ENCODE measurements at regions not wholly inside any gene's neighbourhood (a gene's known extent, or its start where the extent isn't known, plus 50 kb on each side); places are given as distances from the start of the nearest gene placed in this dataset.
"Not testable (repeated sequence)": the region's sequence is repeated elsewhere in the genome, so short reads cannot be mapped to it uniquely, and the experiment has no call there.

DNA sequence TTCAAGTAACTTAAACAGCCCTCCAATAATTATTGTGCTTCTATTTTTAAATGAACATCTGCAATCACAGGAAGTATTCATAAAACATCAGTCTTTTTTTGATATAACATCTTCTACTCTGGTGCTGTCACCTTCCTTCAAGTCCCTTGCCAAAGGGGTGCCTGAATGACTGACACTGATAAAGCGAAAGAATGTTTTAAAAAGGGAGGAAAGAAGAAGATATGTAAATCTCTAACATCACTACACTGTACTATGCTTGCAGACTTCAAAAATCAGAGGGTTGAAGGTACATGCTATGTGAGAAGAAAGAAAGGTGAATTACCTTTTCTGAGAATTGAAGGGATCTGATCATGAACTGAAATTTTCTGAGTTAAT is 253.7 kb downstream of the ZPLD1 start:
- DNase-seq = no peak

DNA sequence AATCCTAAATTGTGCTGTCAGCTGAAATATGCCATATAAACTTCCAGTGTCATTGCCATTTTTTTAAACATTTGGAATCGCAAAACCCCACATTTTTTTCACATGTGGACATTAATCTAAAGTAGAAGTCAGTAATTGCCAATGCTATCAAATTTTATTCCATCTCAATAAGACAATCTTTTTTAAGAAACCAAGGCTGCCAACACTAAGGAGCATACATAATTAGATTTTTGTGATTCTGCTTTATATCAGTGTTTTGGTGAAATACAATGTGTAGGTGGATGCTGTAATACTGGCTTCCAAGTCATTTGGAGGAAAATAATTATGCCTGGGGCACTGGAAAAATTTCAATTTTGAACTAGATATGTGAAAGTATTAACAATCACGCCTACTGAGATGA is 256.7 kb downstream of the ZPLD1 start:
- DNase-seq = no peak

DNA sequence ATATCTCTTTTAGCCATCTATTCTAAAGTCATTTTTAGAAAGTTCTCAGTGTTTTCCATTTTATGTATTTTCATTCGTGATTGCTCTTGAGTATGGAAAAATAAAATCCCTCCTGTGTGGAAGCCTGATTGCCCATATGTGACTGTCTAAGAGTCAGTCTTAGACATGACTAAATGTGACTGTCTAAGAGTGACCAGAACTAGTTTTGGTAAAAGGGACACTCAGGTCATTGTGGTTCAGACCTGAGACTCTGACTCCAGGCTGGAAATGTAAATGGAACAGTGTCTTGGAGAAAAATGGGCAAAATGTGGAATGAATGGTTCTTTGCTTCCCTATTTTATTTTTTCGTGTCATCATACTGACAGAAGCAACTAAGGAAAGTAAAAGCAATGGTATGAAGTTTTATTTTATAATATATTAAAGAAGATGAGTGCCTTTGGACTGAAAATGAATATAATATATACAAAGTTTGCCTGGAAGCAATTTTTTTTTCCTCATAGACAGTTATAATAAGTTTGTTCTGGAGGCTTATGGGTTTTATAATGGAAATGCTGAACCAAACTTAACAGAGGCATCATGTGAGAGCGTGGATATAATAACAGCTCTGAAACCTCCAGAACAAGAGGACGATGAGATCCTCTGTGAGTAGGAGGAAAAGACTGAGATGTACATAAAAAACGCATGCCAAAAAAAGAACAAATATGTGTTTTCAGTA is 264.4 kb downstream of the ZPLD1 start:
- DNase-seq = no peak

DNA sequence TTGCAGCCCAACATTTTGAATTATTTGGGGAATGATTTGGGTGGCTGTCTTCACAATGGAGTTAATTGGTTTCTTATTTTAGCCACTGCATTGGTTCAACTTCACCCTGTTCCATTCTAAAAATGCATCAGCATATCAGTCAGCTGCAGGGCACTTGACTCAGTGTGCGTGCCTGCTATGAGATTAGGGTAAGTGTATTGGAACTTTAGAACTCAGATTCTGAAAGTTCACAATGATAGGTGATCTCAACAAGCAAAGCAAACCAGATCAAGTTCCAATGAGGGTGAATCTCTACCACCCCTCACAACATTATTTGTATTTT is 265.0 kb downstream of the ZPLD1 start:
- DNase-seq = no peak

DNA sequence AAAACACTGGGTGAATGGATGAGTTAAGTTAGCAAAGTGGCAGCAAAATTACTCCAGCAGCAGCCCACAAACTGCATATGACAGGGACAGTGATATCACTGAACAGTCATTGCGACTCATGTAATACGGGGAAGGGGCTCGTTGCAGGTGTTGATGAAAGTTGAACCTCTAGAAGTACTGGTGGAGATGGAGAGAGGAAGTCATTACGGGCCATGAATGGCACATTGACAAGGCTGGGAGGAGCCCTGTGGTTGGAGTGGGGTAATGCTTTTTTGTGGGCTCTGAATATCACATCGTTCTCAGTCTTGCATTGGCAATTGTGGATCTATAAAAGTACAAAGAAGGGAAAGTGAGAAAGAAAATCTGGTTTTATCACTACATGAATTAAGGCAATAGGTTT is 278.1 kb downstream of the ZPLD1 start:
- no peak for DNase-seq

DNA sequence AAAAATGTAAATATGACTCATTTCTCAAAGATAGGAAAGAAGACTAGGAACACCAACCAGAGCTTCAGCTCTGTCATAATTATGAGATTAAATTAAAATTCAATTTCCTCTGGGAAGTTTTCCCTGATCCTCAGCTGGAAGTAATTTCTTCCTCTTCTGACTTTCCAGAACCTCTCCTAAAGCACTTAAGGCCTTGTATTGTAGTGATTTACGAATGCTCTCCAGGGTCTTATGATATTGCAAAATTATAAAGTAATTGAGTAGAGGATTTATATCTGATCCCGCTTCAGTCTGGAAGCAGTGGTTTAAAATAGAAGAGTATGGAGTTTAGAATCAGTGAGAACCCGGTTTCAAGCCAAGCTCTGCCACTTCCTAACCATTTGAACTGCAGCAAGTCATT is 279.8 kb downstream of the ZPLD1 start:
- no peak for DNase-seq

DNA sequence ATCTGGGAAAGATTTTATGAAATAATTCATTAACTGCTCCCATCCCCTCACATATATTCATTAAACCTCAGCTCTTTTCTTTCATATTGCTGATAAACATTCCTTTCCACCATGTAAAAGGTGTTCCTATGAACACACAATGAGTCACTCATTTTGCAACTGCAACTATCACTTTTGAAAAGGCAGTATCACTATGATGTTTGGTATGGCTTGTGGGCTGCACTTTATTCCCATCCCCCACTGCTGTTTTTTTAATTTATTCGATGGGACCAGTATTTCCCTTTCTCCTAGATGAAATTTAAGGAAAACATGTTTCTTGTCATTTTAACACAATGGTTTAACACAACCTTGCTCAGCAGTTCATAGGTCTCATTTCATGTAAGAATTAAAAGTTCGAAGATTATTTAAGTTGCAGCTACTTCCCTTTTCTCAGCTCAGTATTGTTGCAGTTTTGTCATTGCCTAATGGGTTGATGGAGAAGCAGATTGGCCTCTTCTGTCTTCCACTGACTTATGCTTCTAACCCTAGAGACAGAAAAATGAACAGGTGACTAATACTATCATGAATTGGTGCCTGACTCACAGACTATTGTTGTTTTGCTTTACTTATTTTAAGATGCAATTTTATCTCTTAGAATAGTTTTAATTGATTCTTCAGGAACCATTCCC is 280.3 kb downstream of the ZPLD1 start:
- no peak for DNase-seq

DNA sequence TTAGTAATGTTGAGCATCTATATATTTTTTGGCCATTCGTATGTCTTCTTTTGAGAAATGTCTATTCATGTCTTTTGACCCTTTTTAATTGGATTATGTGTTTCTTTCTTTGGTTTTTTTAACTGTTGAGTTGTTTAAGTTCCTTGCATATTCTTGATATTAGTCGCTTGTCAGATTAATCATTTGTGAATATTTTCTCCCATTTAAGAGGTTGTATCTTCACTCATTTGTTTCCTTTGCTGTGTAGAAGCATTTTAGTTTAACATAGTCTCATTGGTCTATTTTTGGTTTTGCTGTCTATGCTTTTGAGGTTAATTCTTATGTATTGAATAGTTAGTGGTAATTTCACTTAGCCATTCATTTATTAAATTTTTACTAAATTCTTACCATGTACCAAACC is 283.8 kb downstream of the ZPLD1 start:
- DNase-seq = no peak

DNA sequence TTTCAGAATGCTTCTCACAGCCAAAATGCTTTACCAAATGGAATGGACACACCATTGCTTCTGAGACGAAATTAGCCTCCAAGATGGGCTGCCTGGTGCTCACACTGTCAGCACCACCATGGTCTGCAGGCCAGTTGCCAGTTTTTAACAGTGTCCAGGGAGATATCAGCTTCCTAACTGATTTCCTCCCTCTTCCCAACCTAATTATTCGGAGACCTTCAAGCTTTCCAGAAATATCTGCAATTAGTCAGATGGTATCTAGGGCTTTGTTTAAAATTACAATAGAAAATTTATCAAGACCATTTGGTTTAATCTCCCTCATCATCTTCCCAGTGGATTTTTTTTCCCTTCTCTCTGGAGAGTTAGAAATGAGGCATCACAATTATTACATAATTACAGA is 287.5 kb downstream of the ZPLD1 start:
- DNase-seq = no peak

DNA sequence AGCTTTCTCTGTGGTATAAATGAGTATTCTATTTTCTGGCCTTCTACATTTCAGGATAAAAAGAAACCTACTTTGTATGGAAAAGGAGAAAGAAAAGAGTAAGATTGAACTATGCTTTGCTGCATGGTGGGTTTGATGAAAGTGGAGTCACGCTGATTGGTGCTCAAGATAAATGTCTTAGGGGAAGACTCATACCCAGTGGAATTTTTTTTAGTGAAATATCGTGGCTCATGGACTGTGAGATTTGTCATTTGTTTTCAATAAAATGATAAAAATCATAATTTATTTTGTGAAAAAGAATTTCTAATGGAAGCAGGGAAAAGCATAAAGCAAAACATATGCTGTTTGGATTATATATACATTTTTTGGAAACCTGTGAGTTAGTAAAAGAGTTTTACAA is 292.5 kb downstream of the ZPLD1 start:
- no peak for DNase-seq

DNA sequence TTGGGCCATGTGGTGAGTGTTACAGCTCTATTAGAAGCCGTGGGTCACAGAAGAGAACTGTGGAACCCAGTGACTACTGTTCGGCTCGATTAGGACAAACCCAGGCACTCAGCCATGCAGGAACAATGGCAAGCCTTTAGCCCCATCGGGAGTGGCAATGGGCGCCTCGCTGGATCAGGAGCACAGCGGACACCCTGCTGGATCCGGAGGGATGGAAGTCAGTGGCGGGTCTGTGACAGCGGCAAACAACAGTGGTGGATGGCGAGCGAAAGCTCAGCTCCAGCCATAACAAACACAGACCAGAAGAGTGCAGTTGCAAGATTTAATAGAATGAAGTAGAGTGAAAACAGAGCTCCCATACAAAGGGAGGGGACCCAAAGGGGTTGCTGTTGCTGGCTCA is 297.8 kb downstream of the ZPLD1 start:
- not testable (repeated sequence) for DNase-seq

DNA sequence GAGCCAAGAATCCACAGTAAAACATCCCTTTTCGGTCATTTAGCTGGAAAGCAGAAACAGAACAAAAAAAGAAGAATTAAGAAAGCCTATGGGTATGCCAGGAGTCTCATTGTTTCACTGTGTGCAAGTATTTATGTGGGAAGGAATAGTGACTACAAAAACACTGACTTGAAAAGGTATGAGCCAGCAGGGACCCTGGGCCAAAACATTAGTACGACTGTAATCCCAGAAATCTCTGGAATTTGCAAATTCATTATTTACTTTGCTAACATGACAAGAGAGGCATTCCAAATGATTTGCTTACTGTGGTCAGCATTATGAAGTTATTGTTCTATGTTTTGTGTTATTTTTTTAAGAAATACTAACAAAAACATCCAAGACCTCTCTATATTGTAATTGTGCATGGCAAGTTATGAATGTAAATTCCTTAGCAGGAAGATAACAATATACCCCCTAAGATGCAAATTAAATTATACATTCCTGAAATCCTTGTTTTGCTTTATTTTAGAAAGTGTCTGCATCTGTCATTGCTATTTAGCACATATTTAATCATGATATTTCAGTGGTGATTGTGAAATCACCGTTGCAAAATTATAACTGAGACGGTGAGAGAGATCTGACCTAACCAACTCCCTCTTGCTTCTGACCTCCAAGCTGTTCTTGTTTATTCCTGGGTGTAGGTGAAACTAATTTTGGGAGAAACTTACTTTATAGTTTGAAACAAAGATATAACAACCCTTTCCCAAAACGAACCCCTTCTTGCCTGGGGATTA is 299.2 kb downstream of the ZPLD1 start:
- no peak for DNase-seq

DNA sequence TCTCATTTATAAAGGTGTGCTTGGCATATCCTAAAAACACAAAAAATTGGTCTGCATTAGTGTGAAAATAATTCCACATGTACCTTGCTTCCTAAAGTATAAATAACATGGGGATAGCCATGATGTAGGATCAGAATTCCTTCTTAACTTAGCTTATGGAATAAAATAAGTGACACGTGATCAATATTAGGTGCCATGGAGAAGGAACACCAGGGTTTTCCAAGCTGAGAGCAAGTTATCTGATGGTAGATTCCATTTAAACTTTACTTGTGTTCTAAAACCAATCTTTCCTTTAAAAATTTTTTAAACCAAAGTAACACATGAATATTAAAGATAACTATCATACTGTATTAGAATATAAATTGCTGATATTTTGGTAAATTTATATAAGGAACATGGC is 300.5 kb downstream of the ZPLD1 start:
- no peak for DNase-seq

DNA sequence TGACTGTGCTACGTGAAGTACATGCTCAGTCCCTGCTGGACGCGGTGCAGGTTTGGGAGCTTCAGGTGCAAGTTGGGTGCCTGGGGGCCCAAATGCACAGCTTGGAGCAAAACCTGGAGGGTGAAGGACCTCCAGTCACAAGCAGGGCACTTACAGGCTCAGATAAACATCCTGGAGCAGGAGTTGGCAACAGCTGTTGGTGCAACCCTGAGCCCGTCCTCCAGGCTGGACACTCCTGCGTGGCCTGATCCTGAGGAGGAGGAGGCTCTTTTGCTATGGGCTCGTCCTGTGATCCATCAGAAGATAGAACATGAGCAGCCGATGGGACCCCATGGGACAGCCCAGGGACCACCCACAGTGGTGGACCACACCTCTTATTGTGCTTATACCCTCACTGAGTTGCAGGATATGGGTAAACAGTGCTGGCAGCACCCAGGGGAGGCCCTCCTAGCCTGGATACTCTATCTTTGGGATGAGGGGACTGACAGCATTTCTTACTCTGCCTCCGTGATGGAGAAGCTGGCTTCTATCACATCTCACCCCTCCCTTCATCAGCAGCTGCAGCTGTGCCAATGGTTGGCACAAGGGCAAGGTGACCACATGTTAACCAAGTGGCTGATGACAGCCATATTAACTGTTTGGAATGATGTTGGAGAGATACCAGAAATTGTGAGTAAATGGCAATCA is 301.6 kb downstream of the ZPLD1 start:
- DNase-seq = no peak

DNA sequence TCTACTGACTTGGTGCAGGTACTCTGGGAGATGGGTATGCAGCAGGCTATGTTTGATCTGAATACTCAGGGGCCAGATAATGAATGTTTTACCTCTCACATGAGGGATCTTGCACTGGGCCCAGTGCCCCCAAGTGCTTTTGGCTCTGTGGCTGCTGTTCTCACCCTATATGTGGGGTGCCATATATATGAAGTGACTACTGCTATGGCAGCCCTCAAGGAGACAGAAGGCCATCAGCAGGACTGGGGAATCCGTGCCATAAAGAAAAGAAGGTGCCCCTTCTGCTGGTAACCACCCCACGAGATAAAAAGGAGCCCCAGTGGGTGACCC is 302.1 kb downstream of the ZPLD1 start:
- DNase-seq = no peak

DNA sequence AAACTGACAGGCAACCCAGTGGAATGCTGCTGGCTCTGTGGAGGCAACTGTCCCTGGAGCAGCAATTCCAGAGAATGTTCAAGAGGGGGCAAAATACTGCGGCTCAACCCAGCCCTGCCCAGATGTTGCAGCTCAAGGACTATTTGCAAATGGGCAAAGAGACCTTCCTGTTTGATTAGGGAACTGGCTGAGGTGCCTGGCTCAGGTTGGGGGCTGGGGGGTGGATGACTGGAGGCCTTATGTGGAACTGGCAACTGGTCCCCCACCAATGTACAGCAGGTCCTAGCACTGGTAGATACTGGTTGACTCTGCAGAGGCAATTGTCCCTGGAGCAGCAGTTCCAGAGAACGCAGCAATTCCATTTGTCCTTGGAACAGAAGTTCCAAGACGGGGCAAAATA is 302.5 kb downstream of the ZPLD1 start:
- no peak for DNase-seq

DNA sequence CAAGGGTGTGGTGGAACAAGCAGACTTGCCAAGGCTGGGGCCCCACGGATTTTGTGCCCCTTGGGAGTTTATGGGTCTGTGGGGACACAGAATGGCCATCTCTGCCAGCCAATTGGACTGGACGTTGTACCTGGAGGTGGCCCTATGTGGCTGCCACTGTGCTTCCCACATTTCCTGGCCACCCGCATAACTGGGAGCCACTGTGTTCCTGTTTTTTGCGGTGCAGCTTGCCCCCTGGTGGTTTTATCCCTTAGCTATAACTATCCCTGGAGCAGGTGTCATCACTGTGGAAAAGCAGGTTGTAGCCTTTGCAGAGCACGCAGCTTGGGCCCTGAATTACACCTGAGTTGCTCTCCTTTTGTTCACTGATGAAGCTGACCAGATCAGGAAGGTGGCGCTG is 306.3 kb downstream of the ZPLD1 start:
- no peak for DNase-seq

DNA sequence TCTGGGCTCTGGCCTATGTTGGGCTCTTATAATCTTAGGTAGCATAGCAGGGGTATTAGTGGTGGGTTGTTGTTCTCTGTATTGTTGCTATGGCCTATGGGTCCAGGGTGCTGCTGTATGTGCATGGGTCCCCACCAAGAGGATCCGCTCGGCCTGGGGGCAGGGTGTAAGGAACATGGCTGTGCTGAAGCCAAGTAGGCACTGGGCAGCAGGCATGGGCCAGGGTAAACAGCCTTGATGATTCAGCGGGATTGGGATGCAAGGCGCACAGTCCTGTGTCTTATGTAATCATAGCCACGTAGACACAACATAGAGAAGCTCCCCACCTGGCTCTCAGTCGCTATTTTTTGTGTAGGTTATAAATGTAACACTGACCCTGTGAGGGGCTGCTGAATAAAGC is 306.9 kb downstream of the ZPLD1 start:
- no peak for DNase-seq

DNA sequence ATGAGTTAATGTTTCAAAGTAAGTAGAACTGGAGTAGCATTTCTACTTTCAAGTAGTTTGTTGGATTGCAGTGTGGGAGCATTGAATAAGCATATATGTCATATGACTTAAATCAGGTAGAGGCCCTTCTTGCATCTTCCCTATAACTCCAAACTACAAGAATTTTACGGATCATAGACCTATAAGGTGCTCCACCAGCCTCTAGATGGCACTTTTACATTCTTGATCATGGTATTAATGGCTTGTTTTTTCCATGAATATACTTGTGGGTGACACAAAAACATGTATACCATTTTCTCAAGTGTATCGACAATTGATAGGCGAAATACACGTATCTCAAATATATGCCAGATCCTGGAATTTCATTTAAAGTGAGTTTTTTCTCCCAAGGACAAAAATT is 311.1 kb downstream of the ZPLD1 start:
- DNase-seq = no peak

DNA sequence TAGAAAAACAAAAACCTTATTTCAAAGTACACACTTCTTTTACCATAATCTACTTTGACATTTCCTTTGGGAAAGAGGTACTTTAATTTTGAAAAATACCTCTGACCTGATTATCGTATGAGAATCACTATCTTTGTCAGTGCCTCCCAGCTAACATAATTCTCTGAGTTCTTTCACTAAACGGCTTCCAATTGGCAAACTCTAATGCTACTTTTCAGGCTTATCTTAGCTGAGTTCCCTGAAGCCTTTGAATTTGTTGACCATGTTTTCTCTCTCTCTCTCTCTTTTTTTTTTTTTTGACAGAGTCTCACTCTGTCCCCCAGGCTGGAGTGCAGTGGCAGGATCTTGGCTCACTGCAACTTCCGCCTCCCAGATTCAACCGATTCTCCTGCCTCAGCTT is 312.8 kb downstream of the ZPLD1 start:
- no peak for DNase-seq

DNA sequence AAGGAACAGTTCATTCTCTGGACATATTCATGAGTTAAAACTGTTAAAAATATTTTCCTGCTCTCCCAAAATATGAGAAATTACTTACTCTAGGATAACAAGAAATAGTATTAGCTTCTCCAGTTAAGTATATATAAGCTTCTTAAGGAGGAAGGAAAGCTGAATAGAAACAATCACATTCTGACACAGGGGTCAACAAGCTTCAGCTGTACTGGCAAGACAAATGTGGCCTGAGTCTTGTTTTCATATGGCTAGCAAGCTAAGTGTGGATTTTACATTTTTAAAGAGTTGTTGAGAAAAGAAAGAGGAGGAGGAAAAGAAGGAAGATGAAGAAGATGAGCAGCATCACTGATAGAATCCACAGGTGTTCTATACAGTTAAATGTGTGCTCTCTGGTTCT is 313.8 kb downstream of the ZPLD1 start:
- DNase-seq = no peak

DNA sequence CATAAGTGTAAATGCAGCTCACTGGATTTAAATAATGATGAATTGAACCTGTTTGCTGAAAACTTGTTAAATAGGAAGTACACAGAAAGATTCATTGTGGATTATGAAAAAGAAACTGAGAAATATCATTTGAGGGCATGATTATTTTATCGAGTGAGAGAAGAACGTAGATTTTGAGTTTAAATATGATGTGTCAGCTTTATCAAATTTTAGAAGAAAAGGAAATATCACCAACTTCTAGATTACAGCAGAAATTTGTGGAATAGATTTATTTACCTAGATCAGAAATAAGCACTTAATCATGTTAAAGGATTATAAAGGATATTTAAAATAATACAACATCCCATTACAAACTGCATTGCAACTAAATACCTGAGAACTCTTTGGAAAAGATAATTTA is 315.5 kb downstream of the ZPLD1 start:
- no peak for DNase-seq

DNA sequence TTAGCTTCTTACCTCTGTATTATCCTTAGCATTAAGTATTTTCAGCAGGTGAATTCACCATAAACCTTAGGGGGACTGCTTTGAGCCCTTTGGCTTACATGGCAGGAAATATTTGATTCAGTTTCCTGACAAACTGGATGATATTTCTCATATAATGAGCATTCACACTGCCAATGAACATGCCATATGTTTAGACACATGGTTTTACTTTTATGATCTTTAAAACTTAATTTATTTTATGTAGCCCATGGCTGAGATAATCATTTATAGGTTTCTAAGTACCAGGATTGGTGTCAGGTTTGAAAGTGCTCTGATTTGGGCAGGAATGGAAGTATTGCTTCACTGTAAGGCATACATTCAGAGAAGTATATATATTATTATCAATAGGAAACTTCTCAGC is 319.1 kb downstream of the ZPLD1 start:
- no peak for DNase-seq

DNA sequence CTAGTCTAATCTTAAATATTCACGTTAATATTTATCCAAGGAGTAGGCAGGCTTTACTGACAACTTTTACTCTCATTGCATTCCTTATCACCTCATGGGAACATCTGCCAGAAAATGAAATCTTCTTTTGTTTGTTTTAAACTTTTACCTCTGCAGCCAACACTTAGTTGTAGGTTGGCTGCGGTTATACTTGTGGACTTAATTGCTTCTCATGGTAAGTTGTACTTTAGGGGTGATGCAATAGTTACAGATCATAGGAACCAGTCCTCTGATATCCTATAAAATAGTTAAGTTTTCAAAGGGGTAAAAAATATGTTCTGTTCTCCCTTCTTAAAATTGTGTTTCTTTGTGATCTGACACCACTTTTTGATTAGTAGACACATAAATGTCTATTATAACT is 321.9 kb downstream of the ZPLD1 start:
- DNase-seq = no peak

All from NCI-H1092 (cell line).